IPS-NIHi11 (cell line): ENCODE measurements at regions not wholly inside any gene's neighbourhood (a gene's known extent, or its start where the extent isn't known, plus 50 kb on each side); places are given as distances from the start of the nearest gene placed in this dataset.
"Not testable (repeated sequence)": the region's sequence is repeated elsewhere in the genome, so short reads cannot be mapped to it uniquely, and the experiment has no call there.

Experiments
- DNase-seq: peaks from one replicate; pipeline ENCODE4 v3.0.0; 2012; ENCODE audit warnings: mixed read lengths, low spot score

- DNase-seq, result no peak
Measured at GRCh38 chr3:26964836-26965235, 342.3 kb downstream of the LRRC3B start.

GRCh38 chr3:26967501-26967900 lies 344.9 kb downstream of the LRRC3B start:
- no peak for DNase-seq

- no peak for DNase-seq
Measured at GRCh38 chr3:26984416-26985390, 362.1 kb downstream of the LRRC3B start.

- DNase-seq, result no peak
Measured at GRCh38 chr3:26989037-26989436, 366.5 kb downstream of the LRRC3B start.

GRCh38 chr3:26997226-26997625 lies 372.0 kb downstream of the NEK10 start:
- DNase-seq, result no peak

- no peak for DNase-seq
Measured at GRCh38 chr3:27010834-27011233, 358.3 kb downstream of the NEK10 start.

GRCh38 chr3:27022096-27022761 lies 347.0 kb downstream of the NEK10 start:
- peak; percentile 36 for DNase-seq

- DNase-seq, result no peak
Measured at GRCh38 chr3:27024493-27024892, 344.7 kb downstream of the NEK10 start.

GRCh38 chr3:27025718-27026117 lies 343.5 kb downstream of the NEK10 start:
- DNase-seq, result peak; percentile 24

GRCh38 chr3:27031476-27031875 lies 337.7 kb downstream of the NEK10 start:
- DNase-seq, result no peak

- DNase-seq, result no peak
Measured at GRCh38 chr3:27034255-27034654, 334.9 kb downstream of the NEK10 start.

- no peak for DNase-seq
Measured at GRCh38 chr3:27040674-27041073, 328.5 kb downstream of the NEK10 start.

GRCh38 chr3:27042541-27042940 lies 326.6 kb downstream of the NEK10 start:
- not testable (repeated sequence) for DNase-seq

- no peak for DNase-seq
Measured at GRCh38 chr3:27043328-27043955, 325.7 kb downstream of the NEK10 start.

- no peak for DNase-seq
Measured at GRCh38 chr3:27044931-27045481, 324.2 kb downstream of the NEK10 start.

GRCh38 chr3:27046351-27046750 lies 322.8 kb downstream of the NEK10 start:
- no peak for DNase-seq

- DNase-seq, result no peak
Measured at GRCh38 chr3:27049792-27050191, 319.4 kb downstream of the NEK10 start.

GRCh38 chr3:27051527-27051926 lies 317.7 kb downstream of the NEK10 start:
- not testable (repeated sequence) for DNase-seq

- DNase-seq, result no peak
Measured at GRCh38 chr3:27056326-27056725, 312.9 kb downstream of the NEK10 start.

GRCh38 chr3:27059489-27059888 lies 309.7 kb downstream of the NEK10 start:
- no peak for DNase-seq
